NCI-H2227 treated with DMSO at 0.1 percent for 48 hours (cell line): ENCODE measurements at regions not wholly inside any gene's neighbourhood (a gene's known extent, or its start where the extent isn't known, plus 50 kb on each side); places are given as distances from the start of the nearest gene placed in this dataset.
"Not testable (repeated sequence)": the region's sequence is repeated elsewhere in the genome, so short reads cannot be mapped to it uniquely, and the experiment has no call there.

Experiments
- DNase-seq: peaks from one replicate; lab custom pipeline; 2025; lab: John Stamatoyannopoulos, UW

GRCh38 chr14:25551674-25552073 lies 501.7 kb upstream of the STXBP6 start:
- DNase-seq = no peak

GRCh38 chr14:25546826-25547225 lies 496.9 kb upstream of the STXBP6 start:
- no peak for DNase-seq

- DNase-seq = peak; percentile 28
These were observed 488.0 kb upstream of the STXBP6 start for GRCh38 chr14:25537846-25538455.

GRCh38 chr14:25526290-25526689 lies 476.3 kb upstream of the STXBP6 start:
- DNase-seq = no peak

- no peak for DNase-seq
These were observed 473.0 kb upstream of the STXBP6 start for GRCh38 chr14:25522926-25523325.

DNA sequence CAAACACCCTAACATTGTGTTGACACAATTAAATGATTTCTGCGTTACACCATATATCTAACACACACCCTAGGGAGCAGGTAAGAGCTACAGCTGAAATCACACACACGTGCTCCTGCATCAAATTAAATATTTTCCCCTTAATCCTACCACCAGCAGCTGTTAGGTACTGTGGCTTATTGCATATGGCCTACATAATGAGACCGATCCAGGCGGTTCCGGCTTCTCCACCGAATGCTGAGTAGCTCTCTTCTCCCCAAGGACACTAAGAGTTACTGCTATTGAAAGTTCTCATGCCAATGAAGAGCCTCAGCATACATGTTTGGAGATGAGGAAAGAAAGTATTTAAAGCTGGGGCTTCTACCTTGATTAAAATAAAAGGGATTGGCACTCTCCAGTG lies 472.2 kb upstream of the STXBP6 start:
- no peak for DNase-seq

DNA sequence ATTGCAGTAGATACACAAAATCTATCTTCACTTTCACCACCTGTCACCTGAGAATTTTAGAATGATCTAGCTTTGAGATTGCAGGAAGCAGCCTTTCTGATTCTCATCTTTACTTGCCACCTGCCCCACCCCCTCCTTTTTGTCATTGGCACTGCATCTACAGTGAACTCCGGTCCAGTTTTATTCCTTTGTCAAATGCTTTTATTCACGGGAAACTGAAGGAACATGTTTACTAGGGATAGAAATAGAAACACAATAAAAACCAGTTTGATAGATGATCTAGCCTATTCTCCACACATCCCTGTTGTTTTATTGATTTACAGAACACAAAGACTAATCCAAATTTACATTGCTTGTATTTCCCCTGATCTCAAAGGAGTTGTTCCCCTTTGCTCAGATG lies 471.7 kb upstream of the STXBP6 start:
- peak; percentile 19 for DNase-seq

GRCh38 chr14:25520821-25521220 lies 470.9 kb upstream of the STXBP6 start:
- peak; percentile 35 for DNase-seq

- DNase-seq = no peak
These were observed 468.4 kb upstream of the STXBP6 start for GRCh38 chr14:25518364-25518763.

DNA sequence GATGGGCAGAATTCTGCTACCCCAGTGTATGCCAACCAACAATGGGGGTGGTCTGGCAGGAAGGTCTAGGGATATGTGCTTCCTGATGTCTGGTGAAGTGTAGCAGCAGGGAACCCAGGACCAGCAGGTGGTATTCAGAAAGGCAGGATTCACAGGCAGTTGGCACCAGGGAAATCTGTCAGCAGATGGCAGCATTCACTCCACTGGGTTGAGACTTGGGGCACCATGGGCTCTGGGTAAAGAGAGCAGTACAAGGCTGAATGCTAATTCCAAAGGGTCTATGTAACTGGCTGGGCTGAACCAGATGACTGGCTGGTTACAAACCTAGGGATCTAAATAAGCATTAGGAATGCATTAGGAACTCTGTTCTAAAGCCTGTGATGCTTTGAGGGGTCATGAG lies 466.9 kb upstream of the STXBP6 start:
- DNase-seq = no peak

GRCh38 chr14:25508845-25509244 lies 458.9 kb upstream of the STXBP6 start:
- DNase-seq = no peak

DNA sequence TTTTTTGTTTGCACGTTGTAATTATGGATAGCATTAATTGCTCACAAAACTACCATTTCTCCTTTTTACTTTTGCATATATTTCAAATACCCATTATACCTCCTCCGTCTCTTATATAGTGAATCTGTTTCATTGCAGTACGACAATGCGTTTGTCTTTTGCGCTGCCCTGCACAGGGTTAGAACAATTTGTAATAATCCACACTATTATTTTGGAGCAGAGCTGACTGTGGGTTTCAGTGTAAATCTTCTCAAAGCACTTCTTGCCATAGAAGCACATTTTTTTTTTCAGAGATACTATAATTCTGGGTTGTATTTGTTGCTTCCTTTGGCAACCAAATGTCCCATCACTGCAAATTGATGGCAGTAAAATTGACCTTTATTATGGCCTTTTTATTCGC lies 451.8 kb upstream of the STXBP6 start:
- no peak for DNase-seq

DNA sequence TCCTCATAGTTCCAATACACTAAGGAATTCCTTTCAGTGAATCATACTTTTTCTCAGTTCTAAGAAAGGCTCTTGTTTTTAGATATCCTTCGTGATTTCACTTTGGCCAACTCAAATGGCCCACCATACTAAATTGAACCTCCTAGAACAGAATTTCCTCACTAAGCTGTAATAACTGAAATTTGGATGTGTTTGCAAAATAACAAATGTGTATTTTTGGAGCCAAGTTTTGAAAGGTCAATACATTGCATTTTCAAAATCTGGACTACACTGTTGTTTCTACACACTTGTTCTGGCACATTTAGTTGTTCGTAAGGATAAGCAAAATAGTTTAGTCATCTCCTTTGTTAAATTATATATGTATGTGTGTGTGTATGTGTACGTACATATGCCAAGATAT lies 439.0 kb upstream of the STXBP6 start:
- no peak for DNase-seq

GRCh38 chr14:25485381-25485780 lies 435.4 kb upstream of the STXBP6 start:
- DNase-seq = no peak

GRCh38 chr14:25484906-25485305 lies 435.0 kb upstream of the STXBP6 start:
- DNase-seq = no peak

DNA sequence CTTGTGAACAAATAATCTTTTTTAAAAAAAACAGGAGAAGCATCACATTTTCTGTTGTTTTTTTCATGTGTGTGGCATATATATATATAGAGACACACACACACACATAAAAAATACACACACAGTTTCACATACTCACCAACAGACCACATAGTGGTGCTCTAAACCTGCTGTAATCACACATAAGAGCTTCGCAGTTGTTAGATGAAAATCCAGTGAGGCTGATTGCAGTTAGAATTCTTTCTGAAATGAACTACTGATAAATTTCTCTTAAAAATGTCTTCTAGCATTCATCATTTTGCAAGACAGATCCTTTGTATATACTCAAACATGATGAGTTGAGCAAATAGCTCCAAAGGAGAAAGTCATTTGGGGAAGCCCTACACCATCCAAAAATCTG lies 434.3 kb upstream of the STXBP6 start:
- peak; percentile 10 for DNase-seq

GRCh38 chr14:25477316-25478098 lies 427.6 kb upstream of the STXBP6 start:
- no peak for DNase-seq

GRCh38 chr14:25472700-25473099 lies 422.8 kb upstream of the STXBP6 start:
- no peak for DNase-seq

DNA sequence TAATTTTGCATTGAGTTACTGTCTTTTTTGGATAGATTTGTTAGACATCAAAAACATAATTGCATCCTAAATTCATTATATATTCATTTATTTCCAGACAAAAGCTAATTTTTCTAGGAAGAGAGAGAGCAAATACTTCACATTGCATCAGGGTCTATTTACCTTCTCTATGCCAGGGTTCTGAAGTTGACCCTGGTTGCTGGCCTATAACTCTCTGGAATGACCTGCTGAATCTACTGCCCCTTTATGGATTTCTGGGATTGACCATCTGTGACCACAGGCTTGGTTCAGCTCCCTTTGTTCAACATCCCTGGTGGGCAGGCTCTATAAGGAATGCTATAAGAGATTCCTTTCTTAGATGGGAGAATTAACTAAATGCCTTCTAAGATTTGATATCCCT lies 414.8 kb upstream of the STXBP6 start:
- no peak for DNase-seq

DNA sequence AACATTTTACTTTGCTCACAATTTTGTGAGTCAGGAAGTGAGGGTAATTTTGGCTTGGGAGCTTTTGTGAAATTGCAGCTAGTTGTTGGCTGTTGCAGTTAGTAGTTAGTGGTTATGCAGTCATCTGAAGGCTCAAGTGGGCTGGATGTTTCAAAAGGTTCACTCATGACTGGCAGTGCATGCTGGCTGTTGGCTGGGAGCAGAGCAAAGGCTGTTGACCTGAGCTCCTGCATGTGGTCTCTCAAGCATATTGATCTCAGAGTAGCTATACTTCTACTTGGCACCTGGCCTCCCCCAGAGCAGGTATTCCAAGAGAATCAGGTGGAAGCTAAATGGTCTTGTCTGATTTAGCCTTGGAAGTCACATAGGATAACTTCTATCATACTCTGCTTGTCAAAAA lies 414.1 kb upstream of the STXBP6 start:
- no peak for DNase-seq

- no peak for DNase-seq
These were observed 413.5 kb upstream of the STXBP6 start for GRCh38 chr14:25463480-25463879.

DNA sequence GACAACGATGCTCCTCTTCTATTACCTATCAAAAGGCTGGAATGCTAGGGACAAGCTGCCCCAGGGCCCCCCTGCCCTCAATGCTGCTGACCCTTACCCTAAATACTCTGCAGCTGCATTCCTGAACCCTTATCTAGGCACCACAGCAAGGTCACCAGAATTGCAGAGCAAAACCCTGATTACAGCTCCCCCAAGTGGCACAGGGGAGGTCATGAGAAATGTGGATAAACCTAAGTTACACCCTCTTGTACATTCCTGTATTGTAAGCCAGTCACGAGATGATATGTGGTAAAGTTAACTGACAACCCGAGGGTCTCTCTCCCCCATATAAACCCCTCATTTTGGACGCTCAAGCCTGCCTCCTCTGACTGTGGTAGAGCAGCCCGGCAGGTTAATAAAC lies 411.8 kb upstream of the STXBP6 start:
- DNase-seq = no peak

- DNase-seq = no peak
These were observed 394.4 kb upstream of the STXBP6 start for GRCh38 chr14:25444381-25444780.

- not testable (repeated sequence) for DNase-seq
These were observed 390.4 kb upstream of the STXBP6 start for GRCh38 chr14:25440382-25440781.
